Fibroblast of skin of right biceps (primary cell): ENCODE measurements at regions not wholly inside any gene's neighbourhood (a gene's known extent, or its start where the extent isn't known, plus 50 kb on each side); places are given as distances from the start of the nearest gene placed in this dataset.
"Not testable (repeated sequence)": the region's sequence is repeated elsewhere in the genome, so short reads cannot be mapped to it uniquely, and the experiment has no call there.

Source experiments
- DNase-seq: peaks from one replicate; pipeline ENCODE4 v3.0.0-alpha.2; 2013

GRCh38 chrX:6990552-6991193, 156.8 kb upstream of the STS start:
- no peak for DNase-seq

GRCh38 chrX:6989858-6990257, 157.7 kb upstream of the STS start:
- DNase-seq: no peak

- not testable (repeated sequence) for DNase-seq
Observed at GRCh38 chrX:6988694-6989093, 158.8 kb upstream of the STS start.

- no peak for DNase-seq
Observed at GRCh38 chrX:6986915-6987314, 160.6 kb upstream of the STS start.

GRCh38 chrX:6985537-6985936, 162.0 kb upstream of the STS start:
- DNase-seq: no peak

- no peak for DNase-seq
Observed at GRCh38 chrX:6983207-6983955, 164.1 kb upstream of the STS start.

GRCh38 chrX:6981718-6982406, 165.7 kb upstream of the STS start:
- DNase-seq: peak; percentile 1

GRCh38 chrX:6980981-6981380, 166.5 kb upstream of the STS start:
- DNase-seq: peak; percentile 15

GRCh38 chrX:6968231-6968630, 179.3 kb upstream of the STS start:
- DNase-seq: peak; percentile 32

GRCh38 chrX:6965729-6966128, 181.8 kb upstream of the STS start:
- no peak for DNase-seq

GRCh38 chrX:6962006-6962355, 185.5 kb upstream of the STS start:
- no peak for DNase-seq

GRCh38 chrX:6961286-6962005, 186.1 kb upstream of the STS start:
- no peak for DNase-seq

GRCh38 chrX:6959006-6959405, 188.5 kb upstream of the STS start:
- no peak for DNase-seq

- DNase-seq: no peak
Observed at GRCh38 chrX:6954836-6955235, 192.7 kb upstream of the STS start.

- DNase-seq: no peak
Observed at GRCh38 chrX:6946168-6946567, 201.3 kb upstream of the STS start.

GRCh38 chrX:6941041-6941440, 206.5 kb upstream of the STS start:
- no peak for DNase-seq

GRCh38 chrX:6932942-6933341, 214.6 kb upstream of the STS start:
- DNase-seq: not testable (repeated sequence)

GRCh38 chrX:6930307-6930849, 217.1 kb upstream of the STS start:
- no peak for DNase-seq

GRCh38 chrX:6924443-6925077, 223.0 kb upstream of the STS start:
- DNase-seq: no peak

- no peak for DNase-seq
Observed at GRCh38 chrX:6917666-6918065, 229.8 kb upstream of the STS start.

GRCh38 chrX:6910218-6910617, 237.3 kb upstream of the STS start:
- no peak for DNase-seq

GRCh38 chrX:6909396-6909795, 238.1 kb upstream of the STS start:
- DNase-seq: no peak

- DNase-seq: no peak
Observed at GRCh38 chrX:6906608-6907007, 240.9 kb upstream of the STS start.
